Heart right ventricle (tissue), 16 donors: ENCODE measurements at regions not wholly inside any gene's neighbourhood (a gene's known extent, or its start where the extent isn't known, plus 50 kb on each side); places are given as distances from the start of the nearest gene placed in this dataset.
A peak's percentile ranks its signal among the peaks of the same experiment; 100 is the strongest.

Source experiments
- ATAC-seq, 8 donors: fragments of 200-7000 bp; cut with Tn5 transposase; one replicate each; pipeline ENCODE4 v1.9.1; 2020; ENCODE audit warnings: mild to moderate bottlenecking in 8 of 8, moderate library complexity in 8 of 8, moderate number of reproducible peaks in 1 of 8
- DNase-seq, 2 donors: peaks; one replicate each; pipeline ENCODE4 v3.0.0-alpha.2; 2020
- H3K27ac ChIP-seq, 10 donors: fragments of 200-600 bp; sonication (generic) in 2 of 10; one replicate each; pipeline versions ENCODE4 v1.5.0 to v1.8.0; 2020 to 2022; ENCODE audit warnings: mild to moderate bottlenecking in 3 of 10
- H3K27me3 ChIP-seq, 7 donors: fragments of 200-600 bp; one replicate each; pipeline ENCODE4 v1.8.0; 2021 to 2022; ENCODE audit warnings: mild to moderate bottlenecking in 2 of 7
- H3K36me3 ChIP-seq, 9 donors: fragments of 200-600 bp; sonication (generic) in 1 of 9; one replicate each; pipeline versions ENCODE4 v1.5.0 to v1.8.0; 2020 to 2022; ENCODE audit warnings: mild to moderate bottlenecking in 2 of 9
- H3K4me1 ChIP-seq, 9 donors: fragments of 200-600 bp; sonication (generic) in 1 of 9; one replicate each; pipeline versions ENCODE4 v1.5.0 to v1.8.0; 2020 to 2022; ENCODE audit warnings: mild to moderate bottlenecking in 4 of 9
- H3K4me3 ChIP-seq, 10 donors: fragments of 200-600 bp; sonication (generic) in 2 of 10; one replicate each; pipeline versions ENCODE4 v1.5.0 to v1.8.0; 2020 to 2022; ENCODE audit warnings: mild to moderate bottlenecking in 7 of 10, moderate library complexity in 2 of 10
- H3K9me3 ChIP-seq, 11 donors: fragments of 200-600 bp in 10 of 11; sonication (generic) in 2 of 11; one replicate each; pipeline versions ENCODE4 v1.5.0 to v1.8.0; 2013 to 2022; ENCODE audit warnings: mild to moderate bottlenecking in 2 of 11, control low read depth in 1 of 11, moderate library complexity in 1 of 11
- CTCF ChIP-seq, 9 donors: fragments of 200-600 bp; sonication (generic) in 2 of 9; IDR thresholded peaks; one replicate each; pipeline versions ENCODE4 v1.5.0 to v1.8.0; 2021 to 2022; ENCODE audit warnings: antibody characterized with exemption in 9 of 9, mild to moderate bottlenecking in 5 of 9, moderate library complexity in 1 of 9
- WGBS, 2 donors: extraction: QIAGEN DNeasy Blood & Tissue Kit; methylation state at CpG; one replicate each; pipeline ENCODE4 v1.1.7; 2013; ENCODE audit warnings: inconsistent platforms in 1 of 2; 5-methylcytosine and 5-hydroxymethylcytosine counted together
- intact Hi-C, 10 donors: fragments of 100-400 bp; cut with DNase I; formaldehyde crosslinking; loops; one replicate each; pipeline versions ENCODE4 v1.11.1 to v1.14.2; 2022
- donor health status: Arrhythmogenic right ventricular cardiomyopathy.
- donor health status: ischemic (EF 13 %, LVEDD 7.1; RV severe dilation, severe dysfunction).
- donor health status: healthy with polysubstance abuse.
- donor health status: DM: no; HTN: yes; CAD: no.
- donor health status: DM: no; HTN: no; CAD: no.
- donor health status: ischemic (EF 25% LVEDD 6.9; RV normal size, moderate dysfunction).
- donor health status: ischemic (EF 25% LVEDD 5.7; RV mildly dilated, moderate dysfunction).
- donor health status: healthy.
- donor health status: DM: yes; HTN: yes; CAD: no.
- donor health status: Ischemic cardiomyopathy.
- donor health status: ischemic (EF 35%, LVEDD 5.7; RV mildly dilated, moderate dysfunction).
- donor health status: nonischemic (EF 11% LVEDD 7.7; RV severe dilation, severe dysfunction).
- donor health status: DM: yes; HTN: yes; CAD: no.
- donor health status: PGD.
- donor health status: ischemic (EF 29% LVEDD 5.4; RV normal size, mild dysfunction).
- donor health status: nonischemic (EF 23%, LVEDD 6.1; RV moderate dilation, normal function).

- H3K9me3 ChIP-seq = no peaks in the 10 kb centered on the region
- H3K36me3 ChIP-seq = no peaks in the 10 kb centered on the region
- no peaks in the 10 kb centered on the region for H3K27me3 ChIP-seq
- ATAC-seq (no peak), DNase-seq (no peak)
- peaks cover 0 to 8% (median 0%) of the 10 kb centered on the region in 9 donors for H3K4me1 ChIP-seq
- no peak overlapping the region for H3K4me3 ChIP-seq
- 12 to 21% methylated on average over 1 of the region's 1 CpG for WGBS, 2 donors
- intact Hi-C loops = loop anchor here in 1 of 10 donors (10.0 kb wide), 1 partner anchor 367 kb away; no protein-coding TSS in a partner anchor
- no peak overlapping the region for H3K27ac ChIP-seq
- no peak for TF ChIP-seq CTCF (IDR thresholded peaks at IDR 0.05)
Measured at GRCh38 chr3:146827836-146828235, 222.7 kb upstream of the PLSCR5 start.

- Histone ChIP-seq H3K27ac (no peak overlapping the region), H3K9me3 (no peaks in the 10 kb centered on the region), H3K4me1 (peaks cover 0 to 8% (median 0%) of the 10 kb centered on the region in 9 donors), H3K4me3 (no peak overlapping the region), H3K36me3 (no peaks in the 10 kb centered on the region), H3K27me3 (no peaks in the 10 kb centered on the region)
- WGBS, 2 donors = 24 to 34% methylated on average over 1 of the region's 1 CpG
- ATAC-seq (peak in 6 of 8 donors; percentile 67 to 99 (median 84)), DNase-seq (no peak)
- no peak for TF ChIP-seq CTCF (IDR thresholded peaks at IDR 0.05)
- intact Hi-C loops = loop anchor here in 2 of 10 donors (2.0 to 10.0 kb wide), 2 partner anchors 79 to 371 kb away; no protein-coding TSS in a partner anchor
Measured at GRCh38 chr3:146823622-146824021, 218.5 kb upstream of the PLSCR5 start.

- TF ChIP-seq CTCF (IDR thresholded peaks at IDR 0.05) = no peak
- H3K36me3 ChIP-seq = no peaks in the 10 kb centered on the region
- WGBS, 2 donors = 72 to 83% methylated on average over 3 of the region's 3 CpGs
- DNase-seq = no peak
- H3K4me1 ChIP-seq = peaks cover 0 to 4% (median 0%) of the 10 kb centered on the region in 9 donors
- no peaks in the 10 kb centered on the region for H3K9me3 ChIP-seq
- ATAC-seq = no peak
- H3K27ac ChIP-seq = no peak overlapping the region
- peaks cover 0 to 2% (median 0%) of the 10 kb centered on the region in 7 donors for H3K27me3 ChIP-seq
- no peak overlapping the region for H3K4me3 ChIP-seq
- intact Hi-C loops = loop anchor here in 8 of 10 donors (2.0 to 10.0 kb wide), 4 partner anchors 366 to 376 kb away; no protein-coding TSS in a partner anchor
Measured at GRCh38 chr3:146818866-146819265, 213.7 kb upstream of the PLSCR5 start.

GRCh38 chr3:146818301-146818700 lies 213.2 kb upstream of the PLSCR5 start:
- no peak for TF ChIP-seq CTCF (IDR thresholded peaks at IDR 0.05)
- peaks cover 0 to 2% (median 0%) of the 10 kb centered on the region in 7 donors for H3K27me3 ChIP-seq
- H3K4me1 ChIP-seq = no peaks in the 10 kb centered on the region
- no peaks in the 10 kb centered on the region for H3K9me3 ChIP-seq
- WGBS, 2 donors = 54 to 72% methylated on average over 4 of the region's 4 CpGs
- no peak for ATAC-seq
- no peak overlapping the region for H3K4me3 ChIP-seq
- no peak overlapping the region for H3K27ac ChIP-seq
- no peaks in the 10 kb centered on the region for H3K36me3 ChIP-seq
- DNase-seq = no peak
- intact Hi-C loops = loop anchor here in 8 of 10 donors (2.0 to 10.0 kb wide), 4 partner anchors 366 to 376 kb away; no protein-coding TSS in a partner anchor
